Islet precursor cell (in vitro differentiated cells): ENCODE measurements at regions not wholly inside any gene's neighbourhood (a gene's known extent, or its start where the extent isn't known, plus 50 kb on each side); places are given as distances from the start of the nearest gene placed in this dataset.
A peak's percentile ranks its signal among the peaks of the same experiment; 100 is the strongest.

Experiments used
- DNase-seq: peaks from one replicate; pipeline ENCODE4 v3.0.0-alpha.2; 2018

- DNase-seq: no peak
Measured at GRCh38 chr5:155299386-155300005, 285.9 kb downstream of the KIF4B start.

DNA sequence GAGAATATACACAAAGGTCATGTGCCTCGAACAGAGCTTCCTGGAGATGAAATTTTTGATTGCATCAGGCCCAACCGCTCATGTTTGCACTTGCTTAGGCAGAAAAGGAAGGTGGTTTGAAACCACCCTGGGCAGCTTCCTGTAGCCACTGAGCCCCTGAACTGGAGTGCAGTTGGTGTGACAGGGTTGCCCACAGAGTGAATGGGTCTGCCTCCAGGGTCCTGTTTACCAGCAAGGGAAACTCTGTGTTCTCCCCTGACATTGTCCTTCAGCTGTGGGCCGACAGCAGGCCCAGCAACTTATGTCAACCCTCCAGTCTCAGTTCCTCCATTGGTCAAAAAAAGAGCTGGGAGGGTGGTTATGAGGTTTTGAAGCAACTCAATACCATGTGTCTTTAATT lies 289.6 kb downstream of the KIF4B start:
- DNase-seq: no peak

GRCh38 chr5:155307229-155307628 lies 293.7 kb downstream of the KIF4B start:
- DNase-seq: no peak

GRCh38 chr5:155308289-155308688 lies 294.7 kb downstream of the KIF4B start:
- DNase-seq: no peak

GRCh38 chr5:155309021-155309746 lies 295.6 kb downstream of the KIF4B start:
- DNase-seq: no peak

DNA sequence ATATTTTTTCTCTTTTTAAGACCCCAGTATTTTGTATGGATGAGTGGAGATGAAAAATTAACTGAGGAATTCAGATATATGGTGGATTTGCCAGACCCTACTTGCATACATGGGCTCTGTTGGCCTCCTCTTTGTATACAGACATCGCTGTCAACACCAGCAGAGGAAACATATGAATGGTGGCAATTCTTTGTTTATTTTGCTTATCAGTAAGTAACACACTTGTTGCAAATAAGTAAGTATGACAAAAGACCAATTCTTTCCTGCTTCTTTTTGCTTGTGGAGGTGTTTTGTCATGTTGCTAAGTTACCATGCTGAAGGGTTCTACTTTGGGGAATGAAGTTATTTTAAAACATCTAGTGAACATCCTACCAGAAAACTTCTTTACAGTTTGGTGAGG lies 298.2 kb downstream of the KIF4B start:
- no peak for DNase-seq

- no peak for DNase-seq
Measured at GRCh38 chr5:155313518-155313917, 300.0 kb downstream of the KIF4B start.

DNA sequence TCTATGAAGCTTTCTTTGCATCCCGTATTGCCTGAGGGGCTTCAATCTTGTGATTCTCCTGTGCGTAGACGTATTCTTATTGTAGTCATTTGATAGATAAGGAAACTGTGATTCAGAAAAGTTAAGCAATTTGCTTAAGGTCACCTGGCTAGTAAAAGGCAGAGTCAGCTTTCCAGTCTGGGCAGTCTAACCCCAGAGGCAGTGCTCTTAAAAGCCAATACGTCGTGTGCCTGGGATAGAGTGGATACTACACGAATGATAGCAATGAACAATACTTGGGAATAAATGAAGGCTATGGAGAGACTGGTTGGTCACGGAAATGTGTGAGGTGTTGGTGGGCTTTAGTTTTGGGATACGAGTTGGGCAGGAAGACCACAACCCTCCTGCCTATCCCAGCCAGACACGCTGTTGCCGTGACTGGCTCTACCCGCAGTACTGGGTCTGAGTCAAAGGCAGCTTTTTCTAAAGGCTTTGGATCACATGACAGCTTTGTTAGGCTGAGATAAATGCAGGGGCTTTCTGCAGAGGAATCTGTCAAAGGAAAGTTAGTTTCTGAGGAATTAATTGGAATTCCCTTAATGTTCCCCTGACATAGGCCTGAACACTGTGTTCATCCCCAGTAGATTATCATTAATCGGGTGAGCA lies 302.6 kb downstream of the KIF4B start:
- peak; percentile 61 for DNase-seq

DNA sequence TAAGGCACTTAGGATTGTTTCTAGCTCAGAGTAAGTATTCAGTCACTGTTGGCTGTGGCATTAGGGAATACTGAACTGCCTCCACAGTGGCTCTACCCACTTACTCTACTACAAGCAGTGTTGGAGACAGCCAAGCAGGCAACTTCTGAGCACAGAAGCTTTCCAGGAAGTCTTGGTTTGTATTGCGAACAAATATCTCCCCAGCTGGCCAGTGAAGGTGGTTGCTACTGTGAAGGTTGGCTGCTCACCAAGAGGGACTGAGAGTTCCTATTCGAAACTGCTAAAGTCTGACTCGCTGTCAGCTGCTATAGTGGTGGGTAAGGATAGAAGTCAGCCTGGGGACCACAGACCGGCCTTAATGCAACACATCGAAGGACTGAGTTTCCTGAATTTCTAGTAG lies 319.1 kb downstream of the KIF4B start:
- no peak for DNase-seq

DNA sequence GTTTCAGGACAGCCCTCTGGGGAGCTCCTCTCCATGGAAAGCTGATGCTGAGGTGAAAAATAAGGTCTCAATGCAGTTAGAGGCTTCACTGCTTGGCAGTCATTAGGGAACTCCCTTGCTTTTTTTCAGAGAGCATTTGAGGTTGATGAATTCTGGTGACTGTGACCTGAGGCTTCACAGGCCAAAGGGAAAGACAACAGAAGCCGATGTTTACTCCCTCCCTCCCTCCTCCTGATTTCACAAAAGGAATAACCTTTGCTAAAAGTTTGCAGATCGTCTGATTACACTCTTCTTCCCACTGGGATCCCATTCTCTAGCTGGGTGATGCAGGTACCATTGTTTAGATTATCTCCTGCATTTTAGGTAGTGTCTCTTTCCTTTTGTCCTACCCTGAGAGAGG lies 329.4 kb downstream of the KIF4B start:
- no peak for DNase-seq

DNA sequence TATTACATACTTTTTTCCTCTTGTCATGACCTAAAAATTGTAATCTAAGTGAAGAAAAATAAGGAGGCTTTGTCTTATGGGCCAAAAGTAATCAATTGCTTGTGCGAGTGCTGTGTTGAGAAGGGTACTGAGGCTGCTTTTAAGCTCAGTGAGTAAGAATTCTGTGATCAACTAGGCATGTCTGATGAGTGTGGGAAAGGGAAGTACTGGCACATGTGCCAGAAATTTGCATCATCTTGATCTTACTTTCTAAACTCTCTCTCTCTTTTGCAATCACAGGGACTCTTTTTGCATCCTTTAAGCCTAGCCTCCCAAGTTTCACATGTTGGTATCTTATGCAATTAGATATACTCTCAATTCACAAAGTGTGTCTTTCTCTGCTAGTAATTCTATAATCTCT lies 329.9 kb downstream of the KIF4B start:
- no peak for DNase-seq

GRCh38 chr5:155353231-155353630 lies 339.7 kb downstream of the KIF4B start:
- no peak for DNase-seq

DNA sequence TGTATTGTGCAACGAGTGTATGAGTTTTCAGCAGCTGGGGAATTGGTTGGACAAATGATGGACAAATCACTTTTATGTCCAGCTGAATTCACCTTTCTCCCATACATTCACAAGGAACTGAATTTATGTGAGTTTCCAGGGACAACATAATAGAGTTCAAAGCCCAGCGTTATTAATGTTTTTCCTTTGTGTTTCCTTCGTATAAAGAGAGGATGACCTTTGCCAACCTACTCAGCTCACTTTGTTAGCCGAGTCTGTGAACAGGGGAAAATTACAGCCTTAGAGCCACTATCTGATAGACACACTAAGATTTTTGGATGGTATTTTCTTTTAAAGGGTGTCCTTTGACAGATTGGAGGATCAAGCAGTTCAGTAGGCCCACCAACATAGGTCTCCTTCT lies 352.5 kb downstream of the KIF4B start:
- no peak for DNase-seq

DNA sequence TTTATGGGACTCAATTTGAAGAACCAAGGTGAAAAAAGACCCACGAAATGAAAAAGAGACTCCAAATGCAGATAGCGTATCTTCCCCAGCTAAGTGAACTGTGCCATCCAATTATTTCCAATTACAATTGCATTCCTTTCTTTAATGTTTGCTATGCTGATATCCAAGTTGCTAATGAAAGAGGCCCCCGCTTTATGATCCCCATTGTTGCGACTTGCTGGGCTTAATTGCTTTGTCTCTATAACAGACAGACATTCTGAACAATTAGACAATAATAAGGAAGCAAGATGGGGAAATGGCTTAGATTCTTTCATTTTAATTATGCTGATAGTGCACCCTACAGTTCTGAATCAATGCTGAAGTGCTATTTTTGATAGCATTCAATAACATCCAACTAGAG lies 354.3 kb downstream of the KIF4B start:
- DNase-seq: no peak

GRCh38 chr5:155368490-155368889 lies 354.9 kb downstream of the KIF4B start:
- DNase-seq: no peak

GRCh38 chr5:155380480-155380879 lies 366.9 kb downstream of the KIF4B start:
- no peak for DNase-seq

DNA sequence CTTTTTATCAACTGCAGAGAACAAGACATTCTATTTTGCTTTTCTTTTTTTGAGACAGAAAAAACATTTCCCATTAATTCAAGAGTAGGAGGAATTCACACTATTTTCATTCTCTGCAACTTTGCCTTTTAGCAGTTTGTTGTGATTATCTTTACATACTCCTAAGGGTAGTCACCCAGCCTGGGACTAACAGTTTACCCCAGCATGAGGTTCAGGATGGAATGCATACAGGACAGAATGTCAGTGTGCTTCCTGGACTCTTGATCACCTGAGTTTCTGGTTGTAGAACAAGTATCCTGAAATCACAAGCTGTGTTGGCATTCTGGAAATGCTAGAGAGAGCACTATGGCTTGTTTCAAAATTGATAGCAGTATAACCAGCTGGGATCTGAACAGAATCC lies 368.1 kb downstream of the KIF4B start:
- DNase-seq: no peak

DNA sequence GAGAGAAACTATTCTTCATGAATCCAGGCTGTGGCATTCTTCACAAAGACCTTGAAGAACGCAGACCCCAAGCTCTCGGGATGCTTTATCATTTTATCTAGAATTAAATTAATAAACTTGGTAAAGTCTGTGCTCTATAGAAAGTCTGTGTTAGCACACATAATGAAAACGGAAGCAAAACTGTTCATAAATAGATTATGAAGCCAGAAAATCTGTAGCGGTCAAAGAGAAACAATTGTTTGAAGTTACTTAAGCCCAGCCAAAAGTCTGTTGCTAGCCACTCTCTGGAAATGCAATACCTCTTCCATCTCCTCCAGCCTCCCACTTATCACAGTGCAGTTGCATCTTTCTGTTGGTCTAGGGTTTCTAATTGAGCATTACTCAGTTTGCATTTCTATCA lies 375.9 kb downstream of the KIF4B start:
- DNase-seq: no peak

DNA sequence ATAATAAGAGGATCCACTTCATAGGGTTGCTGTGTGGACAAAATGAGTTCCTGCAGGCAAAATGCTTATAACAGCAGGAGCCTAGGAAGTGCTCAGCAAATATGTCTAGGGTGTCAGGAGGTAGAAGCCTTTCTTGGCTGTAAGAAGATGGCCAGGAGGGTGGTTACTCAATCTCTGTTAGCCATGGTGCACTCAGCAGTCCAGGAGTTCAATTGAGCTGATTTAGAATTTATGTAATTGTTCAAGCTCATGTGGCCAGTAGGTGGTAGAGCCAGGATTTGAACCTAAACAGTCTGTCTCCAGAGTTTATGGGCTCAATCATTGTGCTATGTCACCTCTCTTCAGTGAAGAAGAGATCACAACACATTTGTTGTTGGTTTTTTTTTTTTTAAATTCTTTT lies 381.2 kb downstream of the KIF4B start:
- no peak for DNase-seq

DNA sequence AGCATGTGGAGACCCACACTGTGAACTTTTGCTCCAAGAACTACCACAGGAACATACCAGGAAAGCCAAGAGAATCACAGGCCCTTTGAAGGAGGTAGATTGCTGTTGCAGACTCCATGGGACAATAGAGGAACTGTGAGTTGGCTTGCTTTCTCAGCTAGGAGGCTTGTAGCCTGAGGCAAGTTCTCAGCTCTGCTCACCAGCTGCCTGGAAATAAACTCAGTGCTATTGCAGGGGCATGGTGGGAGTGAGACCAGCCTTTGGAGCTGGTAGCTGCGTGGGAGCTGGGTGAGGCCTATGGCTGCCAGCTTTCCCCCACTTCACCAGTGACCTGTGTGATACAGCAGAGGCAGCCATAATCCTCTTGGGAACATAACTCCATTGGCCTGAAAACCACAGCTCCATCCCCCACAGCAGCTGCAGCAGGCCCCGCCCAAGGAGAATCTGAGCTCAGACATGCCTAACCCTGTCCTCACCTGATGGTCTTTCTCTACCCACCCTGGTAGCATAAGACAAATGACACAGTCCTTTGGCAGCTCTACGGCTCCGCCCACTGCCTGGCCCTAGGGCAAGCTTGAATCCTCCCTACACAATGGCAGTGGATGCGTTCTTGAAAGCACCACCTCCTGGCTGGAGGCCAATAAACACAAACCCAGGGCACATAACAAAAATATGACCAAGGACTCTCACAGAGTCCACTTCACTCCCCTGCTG lies 389.5 kb downstream of the KIF4B start:
- peak; percentile 89 for DNase-seq

DNA sequence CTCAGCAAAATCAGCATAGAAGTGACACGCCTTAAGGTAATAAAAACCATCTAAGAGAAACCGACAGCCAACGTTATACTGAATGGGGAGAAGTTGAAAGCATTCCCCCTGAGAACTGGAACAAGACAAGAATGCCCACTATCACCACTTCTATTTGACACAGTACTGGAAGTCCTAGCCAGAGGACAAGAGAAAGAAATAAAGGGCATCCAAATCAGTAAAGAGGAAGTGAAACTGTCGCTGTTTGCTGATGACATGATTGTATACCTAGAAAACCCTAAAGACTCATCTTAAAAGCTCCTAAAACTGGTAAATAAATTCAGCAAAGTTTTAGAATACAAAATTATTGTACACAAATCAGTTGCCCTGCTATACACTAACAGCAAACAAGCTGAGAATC lies 393.3 kb downstream of the KIF4B start:
- DNase-seq: no peak

DNA sequence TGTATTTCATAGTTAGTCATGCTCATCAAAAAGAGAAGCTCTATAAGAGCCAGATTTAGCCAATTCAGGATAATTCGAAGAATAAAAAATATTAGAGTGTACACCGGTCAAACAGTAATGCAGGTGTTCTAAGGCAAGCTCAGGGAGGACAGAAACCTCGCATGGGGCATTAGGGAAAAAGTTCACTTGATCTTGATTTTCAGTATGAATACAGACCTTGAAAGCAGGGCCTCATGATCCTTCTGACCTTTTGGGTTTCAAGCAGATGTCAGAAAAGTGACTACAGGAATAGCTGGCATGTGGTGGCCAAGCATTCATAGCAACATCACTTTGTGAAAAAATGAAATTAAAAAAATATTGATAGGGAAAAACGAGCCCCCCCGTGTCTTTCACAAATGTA lies 394.9 kb downstream of the KIF4B start:
- DNase-seq: no peak

- no peak for DNase-seq
Measured at GRCh38 chr5:155416765-155417164, 403.2 kb downstream of the KIF4B start.
